NCI-H82 treated with DMSO at 0.1 percent for 48 hours (cell line): ENCODE measurements at regions not wholly inside any gene's neighbourhood (a gene's known extent, or its start where the extent isn't known, plus 50 kb on each side); places are given as distances from the start of the nearest gene placed in this dataset.
"Not testable (repeated sequence)": the region's sequence is repeated elsewhere in the genome, so short reads cannot be mapped to it uniquely, and the experiment has no call there.

ENCODE experiments used
- DNase-seq: peaks from one replicate; lab custom pipeline; 2025; ENCODE audit not compliant: unreplicated experiment; lab: John Stamatoyannopoulos, UW

DNA sequence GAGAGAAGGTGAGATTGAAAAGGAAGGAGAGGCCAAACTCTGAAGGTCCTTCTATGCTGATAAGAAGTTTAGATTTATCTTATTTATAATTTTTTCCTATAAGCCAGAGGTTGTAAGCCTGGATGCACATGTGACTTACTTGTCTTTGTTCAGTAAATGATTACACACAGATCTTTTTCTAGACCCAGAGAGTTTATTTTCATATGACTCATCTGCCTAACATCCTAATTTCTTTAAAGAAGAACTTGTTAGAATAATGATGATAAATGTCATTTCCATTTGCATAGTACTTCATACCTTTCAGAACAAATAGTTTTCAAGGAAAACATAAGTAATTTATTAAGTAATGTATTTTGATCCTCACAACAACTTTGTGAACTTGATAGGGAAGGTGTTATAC is 434.8 kb upstream of the DPH6 start:
- DNase-seq = no peak

GRCh38 chr15:35986191-35986721 is 440.3 kb upstream of the DPH6 start:
- DNase-seq = no peak

DNA sequence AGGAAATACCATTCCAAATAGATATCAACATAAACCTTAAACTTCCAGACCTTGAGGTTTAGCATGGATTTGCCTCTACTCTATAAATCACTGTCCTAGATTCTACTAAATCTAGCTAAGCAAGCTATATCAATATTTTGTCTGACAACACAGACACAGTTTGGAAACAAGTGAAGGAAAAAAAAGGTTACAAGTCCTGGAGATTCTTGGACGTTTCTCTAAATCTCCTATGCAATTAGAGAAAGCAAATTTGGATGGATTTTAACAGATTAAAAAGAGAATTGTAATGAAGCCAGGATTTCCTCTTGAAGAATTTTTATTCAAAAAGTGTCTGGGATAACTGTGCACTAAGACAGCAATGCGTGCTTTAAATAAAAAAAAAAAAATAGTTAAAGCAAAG is 441.1 kb upstream of the DPH6 start:
- no peak for DNase-seq

- no peak for DNase-seq
Measured at GRCh38 chr15:35991386-35991785, 445.4 kb upstream of the DPH6 start.

DNA sequence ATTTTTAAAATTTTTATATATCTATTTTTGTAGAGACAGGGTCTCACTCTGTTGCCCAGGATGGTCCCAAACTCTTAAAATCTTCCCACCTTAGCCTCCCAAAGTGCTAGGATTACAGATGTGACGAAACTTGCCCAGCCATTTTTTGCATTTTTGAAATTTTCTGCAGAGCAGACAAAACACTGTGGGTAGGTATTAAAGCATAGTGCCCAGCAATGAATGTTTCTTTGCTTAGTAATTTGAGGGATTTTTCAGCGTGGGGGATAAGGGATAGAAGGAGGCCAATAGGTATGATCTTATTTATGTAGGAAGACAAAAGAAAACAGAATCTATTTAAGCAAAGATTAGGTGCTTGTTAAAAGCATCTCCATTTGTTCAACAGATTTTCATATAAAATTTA is 446.8 kb upstream of the DPH6 start:
- no peak for DNase-seq

DNA sequence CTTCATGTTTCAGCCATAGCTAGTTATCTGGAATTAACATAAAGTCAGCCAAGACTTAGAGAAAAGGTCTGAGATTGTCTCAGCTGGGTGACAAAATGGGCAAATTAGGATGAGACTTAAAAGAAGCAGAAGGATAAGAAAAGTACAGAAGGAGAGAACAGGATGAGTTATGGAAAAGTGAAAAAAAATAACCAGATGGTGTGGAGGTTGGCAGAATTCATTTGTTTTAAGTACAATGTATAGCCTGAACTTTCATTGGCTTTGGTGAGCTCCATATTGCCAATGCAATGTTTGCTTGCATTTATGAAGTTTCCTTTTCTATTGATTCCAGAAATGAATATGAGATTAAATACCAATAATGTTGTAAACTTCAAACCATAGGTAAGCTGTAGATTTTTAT is 447.2 kb upstream of the DPH6 start:
- no peak for DNase-seq

DNA sequence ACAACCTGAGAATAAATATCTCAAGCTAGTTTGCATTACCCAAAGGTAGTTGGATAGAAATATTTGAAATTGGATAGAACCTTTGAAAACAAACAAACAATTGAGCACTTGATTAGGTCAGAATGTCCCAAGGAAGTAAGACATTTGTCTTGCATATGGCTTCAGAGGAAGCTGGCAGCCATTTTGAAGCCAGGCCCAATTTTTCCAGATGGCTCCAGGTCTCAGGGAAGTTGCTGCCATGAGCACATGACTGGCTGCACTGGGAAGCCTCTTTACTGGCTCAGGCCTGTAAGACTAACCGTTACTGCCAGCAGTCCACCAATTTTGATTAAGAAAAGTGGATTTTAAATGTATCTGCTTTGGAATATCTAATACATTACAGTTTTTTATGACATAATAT is 448.9 kb upstream of the DPH6 start:
- DNase-seq = no peak

- no peak for DNase-seq
Measured at GRCh38 chr15:35998663-35999602, 453.0 kb upstream of the DPH6 start.

DNA sequence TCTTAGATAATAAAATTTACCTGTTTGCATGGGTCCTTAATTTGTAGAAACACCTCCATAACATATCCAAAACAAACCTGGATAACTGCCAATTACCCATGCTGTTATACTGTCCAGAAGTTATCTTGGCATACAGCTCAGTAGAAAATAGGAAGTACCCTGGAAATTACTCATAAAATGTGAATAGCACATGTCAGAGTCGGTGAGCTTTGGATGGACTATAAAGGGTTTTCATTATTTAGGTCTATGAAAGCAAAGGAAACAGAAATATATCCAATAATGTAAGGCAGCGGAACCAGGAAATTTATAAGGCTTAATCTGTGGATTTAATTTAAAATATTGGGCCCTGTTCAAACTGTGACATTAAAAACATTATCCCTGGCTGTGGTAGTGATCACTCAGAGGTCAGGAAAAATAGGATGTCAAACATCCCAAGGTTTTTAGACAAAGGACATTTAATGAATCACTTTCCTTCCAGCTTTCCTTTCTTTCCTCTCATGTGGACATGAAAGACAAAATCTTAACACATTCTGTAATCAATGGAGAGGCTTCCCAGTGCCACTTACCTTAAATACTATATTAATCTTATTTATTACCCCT is 459.0 kb upstream of the DPH6 start:
- DNase-seq = no peak

DNA sequence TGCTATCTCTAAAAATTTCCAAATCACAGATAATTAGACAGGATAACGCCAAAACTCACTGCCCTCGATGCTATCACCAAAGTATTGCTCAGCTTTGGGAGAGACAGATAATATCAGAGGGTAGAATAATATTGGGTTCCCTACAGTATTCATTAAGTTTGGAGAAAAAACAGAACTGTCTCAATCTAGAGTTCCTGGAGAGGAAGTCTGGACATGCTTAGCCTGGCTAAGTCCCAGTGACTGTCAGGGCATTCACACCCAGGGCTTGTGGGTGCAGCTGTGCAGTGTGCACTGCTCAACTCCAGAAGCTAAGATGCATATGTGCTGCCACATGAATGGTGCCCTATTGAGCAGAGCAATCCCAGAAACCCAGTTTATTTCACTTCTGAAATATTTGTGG is 459.6 kb upstream of the DPH6 start:
- DNase-seq = no peak

DNA sequence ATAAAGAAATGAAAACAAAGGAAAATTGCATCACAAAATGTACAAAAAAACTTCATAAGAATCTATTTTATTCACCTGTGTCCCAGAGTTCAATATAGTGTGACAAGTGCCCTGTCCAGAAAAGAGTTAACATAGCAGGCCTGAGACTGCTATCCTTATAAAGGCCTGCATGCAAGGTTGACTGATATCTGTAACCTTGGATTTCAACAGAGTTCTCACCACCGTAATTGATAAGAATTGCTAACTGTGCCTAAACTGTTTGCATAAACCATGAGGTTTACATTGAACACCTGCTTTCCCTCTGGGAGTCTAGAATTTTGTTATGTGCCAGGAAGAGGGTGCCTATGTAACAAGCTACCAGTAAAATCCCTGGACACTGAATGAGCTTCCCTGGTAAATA is 461.7 kb upstream of the DPH6 start:
- DNase-seq = no peak

GRCh38 chr15:36008719-36009118 is 462.8 kb upstream of the DPH6 start:
- DNase-seq = no peak

GRCh38 chr15:36024031-36024688 is 478.2 kb upstream of the DPH6 start:
- no peak for DNase-seq

GRCh38 chr15:36026627-36027283 is 480.8 kb upstream of the DPH6 start:
- DNase-seq = no peak

DNA sequence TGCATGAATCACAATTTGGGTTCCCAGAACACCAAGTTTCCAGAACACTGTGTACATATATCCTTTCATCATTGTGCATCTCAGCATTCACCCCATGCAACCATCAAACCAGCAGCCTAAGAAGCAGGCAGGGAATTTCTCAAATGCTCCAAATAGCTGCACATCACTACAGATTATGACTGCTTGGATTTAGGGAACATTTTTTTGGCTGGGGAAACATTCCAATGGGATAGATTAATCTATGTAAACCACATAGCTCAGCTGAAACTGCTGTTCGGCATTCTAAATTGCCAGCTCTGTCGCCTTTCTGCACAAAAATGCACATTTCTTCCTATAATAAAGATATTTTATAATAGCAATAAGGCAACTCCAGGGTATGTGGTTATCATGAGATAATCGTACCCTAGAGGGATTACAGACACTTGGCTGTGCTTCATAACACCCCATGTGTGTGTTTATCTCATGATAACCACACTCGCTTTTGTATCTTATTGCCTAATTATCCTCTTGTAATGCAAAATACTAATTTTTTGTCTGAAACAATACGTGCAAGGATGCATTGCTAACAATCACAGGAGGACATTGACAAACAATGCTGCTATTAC is 483.7 kb upstream of the DPH6 start:
- no peak for DNase-seq

DNA sequence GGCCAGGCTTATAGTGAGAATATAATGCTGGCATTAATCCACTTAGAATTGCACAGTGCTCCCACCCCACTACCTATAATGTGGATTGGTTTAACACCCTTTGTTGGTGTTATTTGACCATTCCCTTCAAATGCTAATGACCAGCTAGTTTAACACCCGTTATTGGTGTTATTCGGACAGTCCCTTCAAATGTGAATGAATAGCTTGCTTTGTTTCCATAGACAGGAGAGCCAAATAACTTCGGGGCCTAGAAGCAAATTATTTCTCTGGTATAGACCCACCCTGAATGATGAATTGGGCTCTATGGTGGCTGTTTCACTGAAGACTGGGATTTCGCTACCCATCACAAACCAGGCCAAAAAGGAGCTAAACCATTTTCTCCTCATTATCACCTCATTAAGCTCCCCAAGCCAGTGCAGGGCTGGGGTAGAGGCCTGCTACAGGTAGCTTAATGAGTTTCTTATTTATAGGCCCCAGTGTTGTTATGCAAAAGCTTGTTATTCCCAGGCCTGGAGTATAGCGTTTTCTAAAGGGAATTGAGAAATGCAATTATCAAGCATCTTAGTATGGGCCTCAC is 494.1 kb upstream of the DPH6 start:
- no peak for DNase-seq

DNA sequence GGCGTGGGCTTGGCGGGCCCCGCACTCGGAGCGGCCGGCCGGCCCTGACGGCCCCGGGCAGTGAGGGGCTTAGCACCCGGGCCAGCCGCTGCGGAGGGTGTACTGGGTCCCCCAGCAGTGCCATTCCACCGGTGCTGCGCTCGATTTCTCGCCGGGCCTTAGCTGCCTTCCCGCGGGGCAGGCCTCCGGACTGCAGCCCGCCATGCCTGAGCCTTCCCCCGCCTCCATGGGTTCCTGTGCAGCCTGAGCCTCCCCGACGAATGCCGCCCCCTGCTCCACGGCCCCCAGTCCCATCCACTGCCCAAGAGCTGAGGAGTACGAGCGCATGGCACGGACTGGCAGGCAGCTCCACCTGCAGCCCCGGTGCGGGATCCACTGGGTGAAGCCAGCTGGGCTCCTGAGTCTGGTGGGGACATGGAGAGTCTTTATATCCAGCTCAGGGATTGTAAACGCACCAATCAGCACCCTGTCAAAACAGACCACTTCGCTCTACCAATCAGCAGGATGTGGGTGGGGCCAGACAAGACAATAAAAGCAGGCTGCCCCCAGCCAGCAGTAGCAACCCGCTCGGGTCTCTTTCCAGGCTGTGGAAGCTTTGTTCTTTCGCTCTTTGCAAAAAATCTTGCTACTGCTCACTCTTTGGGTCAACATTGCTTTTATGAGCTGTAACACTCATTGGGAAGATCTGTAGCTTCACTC is 501.2 kb upstream of the DPH6 start:
- DNase-seq = not testable (repeated sequence)

DNA sequence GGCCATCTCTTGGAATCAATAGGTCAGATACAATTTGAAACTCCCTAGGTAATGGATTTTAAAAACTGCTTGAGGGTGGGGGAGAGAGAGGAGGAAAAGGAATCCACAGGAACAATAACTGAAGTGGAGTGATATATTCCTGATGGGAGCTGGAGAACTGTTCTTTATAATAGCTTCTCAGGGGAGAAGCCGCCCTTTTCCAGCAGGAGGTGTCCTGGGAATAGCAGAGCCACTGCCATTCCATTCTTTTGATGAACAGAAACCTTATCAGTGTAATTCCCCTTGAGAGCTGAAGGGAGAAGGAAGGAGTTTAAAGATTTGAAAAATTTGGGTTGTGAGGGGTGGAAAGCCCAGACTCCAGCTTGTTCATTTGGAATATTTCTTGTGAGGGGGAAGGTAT is 504.9 kb upstream of the DPH6 start:
- DNase-seq = no peak

GRCh38 chr15:36052641-36053040 is 506.7 kb upstream of the DPH6 start:
- not testable (repeated sequence) for DNase-seq

DNA sequence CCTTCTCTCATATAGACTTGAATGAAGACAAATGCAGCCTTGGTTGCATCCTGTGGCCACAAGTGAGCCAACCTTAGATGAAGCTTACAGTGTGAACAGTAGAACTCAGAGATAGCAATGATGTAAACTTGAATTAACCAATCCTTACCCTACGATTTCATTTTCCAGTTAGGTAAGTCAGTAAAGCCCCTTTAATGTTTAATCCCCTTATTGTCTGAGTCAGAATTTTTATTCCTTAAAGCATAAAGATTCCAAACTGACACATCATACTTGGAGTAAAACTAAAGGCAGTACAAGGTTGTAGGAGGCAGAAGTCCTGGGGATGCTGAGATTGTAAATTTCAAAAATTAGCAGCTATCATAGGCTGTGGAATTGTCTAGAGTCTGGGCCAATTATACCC is 507.8 kb upstream of the DPH6 start:
- no peak for DNase-seq
